Endothelial cell of umbilical vein (primary cell): ENCODE measurements at regions not wholly inside any gene's neighbourhood (a gene's known extent, or its start where the extent isn't known, plus 50 kb on each side); places are given as distances from the start of the nearest gene placed in this dataset.

Experiments
- BruUV-seq: library from RNA; stranded (reverse); fragments of 400-500 nt; replicated peaks from 2 replicates; lab custom pipeline; 2021; lab: Mats Ljungman, UMichigan
- CTCF ChIA-PET: fragments of 300-600, 350-600 bp; sonication (Branson Sonifier 250); formaldehyde crosslinking; loops from one replicate; lab custom pipeline; 2021; ENCODE audit warnings: antibody characterized with exemption, inconsistent platforms; lab: Charles Lee
- POLR2A ChIA-PET: fragments of 300-600, 350-600 bp; sonication (Branson Sonifier 250); formaldehyde crosslinking; loops from one replicate; lab custom pipeline; 2021; ENCODE audit warnings: antibody characterized with exemption, inconsistent platforms; lab: Charles Lee
- DNase-seq: peaks from one replicate; pipeline ENCODE4 v3.0.0-alpha.2; 2011; ENCODE audit warnings: low read depth, low spot score
- FAIRE-seq: peaks from 2 replicates; lab custom pipeline; 2011; peaks lifted over from hg19 to GRCh38; lab: Jason Lieb, UNC
- H2AFZ ChIP-seq: 2 replicates; pipeline ENCODE4 v1.6.0; 2012; ENCODE audit warnings: low read depth, low read length, control low read depth, inconsistent platforms
- H3K27ac ChIP-seq: 2 replicates; pipeline ENCODE4 v1.5.1; 2011; ENCODE audit warnings: low read depth, mild to moderate bottlenecking, control low read depth, low read length, moderate library complexity; ENCODE audit not compliant: insufficient read depth
- H3K27me3 ChIP-seq, 2 experiments: 2 replicates each; pipeline versions ENCODE4 v1.6.0 to v1.6.1; 2011; ENCODE audit warnings: low read length in 2 of 2, mixed read lengths in 1 of 2; ENCODE audit not compliant: control insufficient read depth in 2 of 2, insufficient read depth in 2 of 2
- H3K36me3 ChIP-seq, 2 experiments: 2 replicates in 1 of 2; 3 replicates in 1 of 2; pipeline ENCODE4 v1.5.1; 2011; ENCODE audit warnings: low read length in 2 of 2, mild to moderate bottlenecking in 1 of 2, moderate library complexity in 1 of 2; ENCODE audit not compliant: control insufficient read depth in 2 of 2, insufficient read depth in 2 of 2; ENCODE audit errors: extremely low read depth in 1 of 2
- H3K4me1 ChIP-seq: 3 replicates; pipeline ENCODE4 v1.5.1; 2011; ENCODE audit warnings: mild to moderate bottlenecking, low read length; ENCODE audit not compliant: control insufficient read depth, insufficient read depth; ENCODE audit errors: extremely low read depth
- H3K4me2 ChIP-seq: 2 replicates; pipeline ENCODE4 v1.6.1; 2011; ENCODE audit warnings: low read length, control low read depth, mixed read lengths; ENCODE audit not compliant: insufficient read depth
- H3K4me3 ChIP-seq, 3 experiments: fragments of 200-600 bp in 1 of 3; sonication (generic), shearing (Covaris generic) in 1 of 3; replicated peaks in 1 of 3; 2 replicates each; pipeline ENCODE4 v1.5.1; 2011 to 2016; ENCODE audit warnings: control low read depth in 3 of 3, low read length in 3 of 3, mild to moderate bottlenecking in 2 of 3, inconsistent platforms in 1 of 3, low read depth in 1 of 3, moderate library complexity in 1 of 3; ENCODE audit not compliant: insufficient read depth in 1 of 3
- H3K79me2 ChIP-seq: 2 replicates; pipeline ENCODE4 v1.6.0; 2012; ENCODE audit warnings: low read length, inconsistent platforms; ENCODE audit not compliant: control insufficient read depth, insufficient read depth
- H3K9ac ChIP-seq: replicated peaks from 2 replicates; pipeline ENCODE3; 2011; ENCODE audit warnings: low read length, control low read depth; ENCODE audit not compliant: insufficient read depth; ENCODE audit errors: extremely low read depth
- H3K9me1 ChIP-seq: replicated peaks from 3 replicates; pipeline ENCODE4 v1.6.0; 2011; ENCODE audit warnings: mild to moderate bottlenecking, low read length; ENCODE audit not compliant: control insufficient read depth, insufficient read depth; ENCODE audit errors: extremely low read depth
- H3K9me3 ChIP-seq: replicated peaks from 2 replicates; pipeline ENCODE4 v1.5.1; 2012; ENCODE audit warnings: low read length, inconsistent platforms; ENCODE audit not compliant: control insufficient read depth, insufficient read depth
- H4K20me1 ChIP-seq: replicated peaks from 2 replicates; pipeline ENCODE3; 2011; ENCODE audit warnings: mild to moderate bottlenecking, low read length; ENCODE audit not compliant: control insufficient read depth, insufficient read depth; ENCODE audit errors: extremely low read depth
- EZH2 ChIP-seq: IDR thresholded peaks from 2 replicates; pipeline ENCODE4 v1.6.1; 2012; ENCODE audit warnings: borderline replicate concordance, low read depth, mild to moderate bottlenecking, moderate library complexity, low read length, inconsistent platforms; ENCODE audit not compliant: severe bottlenecking
- FOS ChIP-seq: IDR thresholded peaks from 2 replicates; pipeline ENCODE4 v1.6.1; 2011; ENCODE audit warnings: mild to moderate bottlenecking, low read length, moderate library complexity, borderline replicate concordance; ENCODE audit not compliant: insufficient read depth
- GATA2 ChIP-seq: IDR thresholded peaks from 2 replicates; pipeline ENCODE4 v1.7.0; 2011; ENCODE audit warnings: low read depth, mild to moderate bottlenecking, moderate library complexity, mixed read lengths, low read length; ENCODE audit not compliant: insufficient read length, insufficient read depth
- JUN ChIP-seq: IDR thresholded peaks from 2 replicates; pipeline ENCODE4 v1.6.1; 2011; ENCODE audit warnings: borderline replicate concordance, low read depth; ENCODE audit not compliant: insufficient read length, insufficient read depth
- MYC ChIP-seq: IDR thresholded peaks from one replicate; pipeline ENCODE4 v1.6.1; 2011; ENCODE audit warnings: mild to moderate bottlenecking, low read depth, low read length
- POLR2A ChIP-seq: IDR thresholded peaks from 2 replicates; pipeline ENCODE4 v1.6.1; 2012; ENCODE audit warnings: low read depth, mild to moderate bottlenecking, control low read depth, low read length
- POLR2AphosphoS5 ChIP-seq: IDR thresholded peaks from 2 replicates; pipeline ENCODE4 v1.6.1; 2012; ENCODE audit warnings: low read depth, mild to moderate bottlenecking, control low read depth, low read length, moderate library complexity; ENCODE audit not compliant: insufficient read depth
- dilution Hi-C: fragments of 300-500 bp; cut with MboI; formaldehyde crosslinking; loops from one replicate; pipeline ENCODE4 v1.15.0; 2019; ENCODE audit warnings: low sequenced_read_pairs; ENCODE audit not compliant: extremely low pct_ligation_motif_present
- intact Hi-C: fragments of 100-400 bp; cut with micrococcal nuclease; formaldehyde crosslinking; loops from one replicate; pipeline ENCODE4 v1.10.0; 2022
- TF ChIP-seq, protein P1 (sequence below), 2 donors: IDR thresholded peaks; 1 replicate in 1 of 2; 2 replicates in 1 of 2; pipeline ENCODE4 v1.5.1; 2011; ENCODE audit warnings: low read length in 2 of 2, mild to moderate bottlenecking in 2 of 2, moderate library complexity in 2 of 2, control low read depth in 1 of 2, inconsistent platforms in 1 of 2, low read depth in 1 of 2; ENCODE audit not compliant: insufficient read depth in 1 of 2; ENCODE audit errors: extremely low read depth in 1 of 2
- TF ChIP-seq, protein P2 (sequence below): IDR thresholded peaks from 2 replicates; pipeline ENCODE4 v1.6.1; 2011; ENCODE audit not compliant: insufficient read depth, insufficient read length

DNA sequence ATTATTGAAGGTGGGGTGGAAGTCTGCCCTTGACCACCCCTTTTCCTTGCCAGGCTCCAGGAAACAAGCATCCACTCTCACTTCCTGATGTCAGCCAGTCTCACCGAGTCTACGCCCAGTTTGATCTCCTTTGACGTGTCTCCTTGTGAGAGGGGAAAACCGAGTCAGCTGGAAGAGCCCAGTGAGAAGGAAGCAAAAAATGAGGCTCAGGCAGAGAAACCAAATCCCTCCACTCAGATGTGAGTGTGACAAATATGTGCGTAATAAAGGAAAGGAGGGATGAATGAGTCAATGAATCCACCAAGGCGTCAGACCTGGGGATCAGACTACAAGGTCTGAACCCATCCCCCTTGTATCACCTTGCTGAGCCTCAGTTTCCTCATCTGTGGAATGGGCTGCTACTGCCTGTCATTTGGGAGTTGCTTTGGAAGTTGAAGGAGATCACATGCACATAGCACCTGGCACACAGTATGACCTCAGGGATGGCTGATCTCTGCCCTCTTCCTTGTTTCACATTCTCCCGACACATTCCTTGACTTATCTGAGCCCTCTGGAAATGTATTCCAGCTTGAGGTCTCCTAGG lies 61.3 kb upstream of the XPA start:
- no peak overlapping the region for H3K9ac ChIP-seq
- DNase-seq: no peak
- no peak overlapping the region for H3K4me2 ChIP-seq
- no TSS peak for BruUV-seq
- H4K20me1 ChIP-seq: no peaks in the 10 kb centered on the region
- H3K4me3 ChIP-seq: no peak overlapping the region
- POLR2A ChIA-PET: no interaction called here
- dilution Hi-C loops: no loop called here
- CTCF ChIA-PET: no interaction called here
- no peak overlapping the region for H3K27ac ChIP-seq
- no peaks in the 10 kb centered on the region for H3K79me2 ChIP-seq
- no peak for FAIRE-seq
- H3K9me3 ChIP-seq: no peaks in the 10 kb centered on the region
- intact Hi-C loops: no loop called here
- TF ChIP-seq FOS: no peak
- no peak for TF ChIP-seq POLR2AphosphoS5
- TF ChIP-seq, protein P1, sequence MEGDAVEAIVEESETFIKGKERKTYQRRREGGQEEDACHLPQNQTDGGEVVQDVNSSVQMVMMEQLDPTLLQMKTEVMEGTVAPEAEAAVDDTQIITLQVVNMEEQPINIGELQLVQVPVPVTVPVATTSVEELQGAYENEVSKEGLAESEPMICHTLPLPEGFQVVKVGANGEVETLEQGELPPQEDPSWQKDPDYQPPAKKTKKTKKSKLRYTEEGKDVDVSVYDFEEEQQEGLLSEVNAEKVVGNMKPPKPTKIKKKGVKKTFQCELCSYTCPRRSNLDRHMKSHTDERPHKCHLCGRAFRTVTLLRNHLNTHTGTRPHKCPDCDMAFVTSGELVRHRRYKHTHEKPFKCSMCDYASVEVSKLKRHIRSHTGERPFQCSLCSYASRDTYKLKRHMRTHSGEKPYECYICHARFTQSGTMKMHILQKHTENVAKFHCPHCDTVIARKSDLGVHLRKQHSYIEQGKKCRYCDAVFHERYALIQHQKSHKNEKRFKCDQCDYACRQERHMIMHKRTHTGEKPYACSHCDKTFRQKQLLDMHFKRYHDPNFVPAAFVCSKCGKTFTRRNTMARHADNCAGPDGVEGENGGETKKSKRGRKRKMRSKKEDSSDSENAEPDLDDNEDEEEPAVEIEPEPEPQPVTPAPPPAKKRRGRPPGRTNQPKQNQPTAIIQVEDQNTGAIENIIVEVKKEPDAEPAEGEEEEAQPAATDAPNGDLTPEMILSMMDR (IDR thresholded peaks at IDR 0.05; ENCODE audit: extremely low read depth in 1 of 2, insufficient read depth in 1 of 2, low read depth in 1 of 2, low read length in 2 of 2): no peak
- TF ChIP-seq GATA2: no peak
- no peak for TF ChIP-seq EZH2
- no peak for TF ChIP-seq POLR2A
- TF ChIP-seq, protein P2, sequence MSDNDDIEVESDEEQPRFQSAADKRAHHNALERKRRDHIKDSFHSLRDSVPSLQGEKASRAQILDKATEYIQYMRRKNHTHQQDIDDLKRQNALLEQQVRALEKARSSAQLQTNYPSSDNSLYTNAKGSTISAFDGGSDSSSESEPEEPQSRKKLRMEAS: no peak
- no peak for TF ChIP-seq JUN
- no peak for TF ChIP-seq MYC
- H3K4me1 ChIP-seq: no peaks in the 10 kb centered on the region
- H3K36me3 ChIP-seq: no peaks in the 10 kb centered on the region
- H3K9me1 ChIP-seq: no peaks in the 10 kb centered on the region
- peaks cover 6 to 9% of the 10 kb centered on the region in 2 experiments for H3K27me3 ChIP-seq
- H2AFZ ChIP-seq: no peak overlapping the region
